Mesothelial cell of epicardium (in vitro differentiated cells): ENCODE measurements at regions not wholly inside any gene's neighbourhood (a gene's known extent, or its start where the extent isn't known, plus 50 kb on each side); places are given as distances from the start of the nearest gene placed in this dataset.
"Not testable (repeated sequence)": the region's sequence is repeated elsewhere in the genome, so short reads cannot be mapped to it uniquely, and the experiment has no call there.

Experiments
- DNase-seq, 2 experiments: peaks; one replicate each; pipeline ENCODE4 v3.0.0; 2021; ENCODE audit warnings: low spot score in 2 of 2; ENCODE audit not compliant: unreplicated experiment in 2 of 2
- H3K27ac Mint-ChIP-seq: 2 replicates; pipeline ENCODE4 v1.8.0; 2021; ENCODE audit warnings: mixed read lengths
- H3K27me3 Mint-ChIP-seq: 2 replicates; pipeline ENCODE4 v1.8.0; 2021; ENCODE audit warnings: low read depth, mixed read lengths
- H3K36me3 Mint-ChIP-seq: 2 replicates; pipeline ENCODE4 v1.8.0; 2021; ENCODE audit warnings: mixed read lengths
- H3K4me1 Mint-ChIP-seq: 2 replicates; pipeline ENCODE4 v1.8.0; 2021; ENCODE audit warnings: mixed read lengths
- H3K4me3 Mint-ChIP-seq: 2 replicates; pipeline ENCODE4 v1.8.0; 2021; ENCODE audit warnings: mild to moderate bottlenecking, moderate library complexity, mixed read lengths
- H3K9me3 Mint-ChIP-seq: 2 replicates; pipeline ENCODE4 v1.8.0; 2021; ENCODE audit warnings: mixed read lengths
- CTCF ChIP-seq: fragments of 200-600 bp; sonication (generic); IDR thresholded peaks from one replicate; pipeline ENCODE4 v1.5.0; 2021; ENCODE audit warnings: antibody characterized with exemption; ENCODE audit not compliant: unreplicated experiment

DNA sequence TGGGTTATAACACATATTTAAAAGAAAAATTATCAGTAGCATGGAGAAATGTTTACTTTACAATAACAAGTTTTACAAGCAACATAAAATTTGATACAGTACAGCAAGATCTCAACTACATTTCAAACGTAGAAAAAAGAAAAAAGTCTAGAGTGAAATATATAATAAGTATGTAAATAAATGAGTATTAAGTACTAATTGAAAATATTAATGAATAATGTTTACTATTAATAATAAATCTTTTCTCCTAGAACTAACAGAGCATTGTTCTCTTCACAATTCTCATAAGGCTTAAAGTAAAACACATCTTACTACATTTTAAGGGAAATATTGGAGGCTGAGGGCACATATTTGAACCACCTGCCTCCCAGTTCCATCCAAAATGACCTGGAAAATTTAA, 72.1 kb downstream of the TMEM212 start:
- Mint-ChIP-seq H3K9me3 (peaks cover 22% of the 10 kb centered on the region), H3K27ac (no peak overlapping the region), H3K27me3 (no peaks in the 10 kb centered on the region), H3K4me1 (peaks cover 2% of the 10 kb centered on the region), H3K36me3 (peaks cover 2% of the 10 kb centered on the region), H3K4me3 (no peak overlapping the region)
- TF ChIP-seq CTCF: no peak
- no peak for DNase-seq

DNA sequence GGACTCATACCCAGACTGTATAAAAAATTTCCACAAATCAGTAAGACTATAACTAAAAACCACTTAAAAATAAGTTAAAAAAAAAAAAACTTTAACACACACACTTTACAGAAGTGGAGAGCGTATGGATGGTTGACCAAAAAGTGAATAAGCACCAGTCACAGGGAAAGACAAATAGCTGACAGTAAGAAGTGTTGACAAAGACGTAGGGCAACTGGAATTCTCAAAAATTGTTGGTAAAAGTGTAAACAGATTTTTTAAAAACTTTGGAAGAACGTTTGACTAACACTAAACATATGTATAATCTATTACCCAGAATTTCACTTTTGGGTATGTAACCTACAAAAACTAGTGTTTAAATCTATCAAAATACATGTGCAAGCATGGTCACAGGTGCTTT, 73.7 kb downstream of the TMEM212 start:
- Mint-ChIP-seq H3K4me1 (peaks cover 2% of the 10 kb centered on the region), H3K4me3 (no peak overlapping the region), H3K27ac (no peak overlapping the region), H3K9me3 (peaks cover 27% of the 10 kb centered on the region), H3K27me3 (no peaks in the 10 kb centered on the region), H3K36me3 (peaks cover 6% of the 10 kb centered on the region)
- no peak for DNase-seq
- no peak for TF ChIP-seq CTCF

DNA sequence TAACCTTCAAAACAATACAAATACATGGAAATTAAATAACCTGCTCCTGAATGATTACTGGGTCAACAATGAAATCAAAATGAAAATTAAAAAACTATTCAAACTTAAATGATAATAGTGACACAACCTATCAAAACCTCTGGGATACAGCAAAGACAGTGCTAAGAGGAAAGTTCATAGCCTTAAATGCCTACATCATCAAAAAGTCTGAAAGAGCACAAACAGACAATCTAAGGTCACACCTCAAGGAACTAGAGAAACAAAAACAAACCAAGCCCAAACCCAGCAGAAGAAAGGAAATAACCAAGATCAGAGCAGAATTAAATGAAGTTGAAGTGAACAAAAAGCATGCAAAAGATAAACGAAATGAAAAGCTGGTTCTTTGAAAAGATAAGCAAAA, 79.5 kb downstream of the TMEM212 start:
- not testable (repeated sequence) for H3K27me3 Mint-ChIP-seq, DNase-seq, H3K4me1 Mint-ChIP-seq, H3K27ac Mint-ChIP-seq, H3K4me3 Mint-ChIP-seq
- Mint-ChIP-seq H3K9me3 (peaks cover 53% of the 10 kb centered on the region), H3K36me3 (peaks cover 16% of the 10 kb centered on the region)

- not testable (repeated sequence) for H3K4me3 Mint-ChIP-seq, H3K27me3 Mint-ChIP-seq, H3K4me1 Mint-ChIP-seq, DNase-seq, H3K27ac Mint-ChIP-seq
- Mint-ChIP-seq H3K9me3 (peaks cover 59% of the 10 kb centered on the region), H3K36me3 (peaks cover 16% of the 10 kb centered on the region)
These were observed 80.5 kb downstream of the TMEM212 start for GRCh38 chr3:171923668-171924067.

- not testable (repeated sequence) for DNase-seq, H3K4me3 Mint-ChIP-seq, H3K27me3 Mint-ChIP-seq, H3K4me1 Mint-ChIP-seq, H3K27ac Mint-ChIP-seq
- Mint-ChIP-seq H3K9me3 (peaks cover 54% of the 10 kb centered on the region), H3K36me3 (peaks cover 14% of the 10 kb centered on the region)
These were observed 81.7 kb downstream of the TMEM212 start for GRCh38 chr3:171924864-171925263.

- no peak overlapping the region for H3K4me3 Mint-ChIP-seq
- H3K9me3 Mint-ChIP-seq: peaks cover 11% of the 10 kb centered on the region
- H3K36me3 Mint-ChIP-seq: no peaks in the 10 kb centered on the region
- no peak overlapping the region for H3K27ac Mint-ChIP-seq
- peaks cover 25% of the 10 kb centered on the region for H3K4me1 Mint-ChIP-seq
- no peak for DNase-seq
- H3K27me3 Mint-ChIP-seq: no peaks in the 10 kb centered on the region
- TF ChIP-seq CTCF: no peak
These were observed 89.0 kb downstream of the TMEM212 start for GRCh38 chr3:171932153-171932611.

GRCh38 chr3:171933441-171933840, 90.3 kb downstream of the TMEM212 start:
- peaks cover 32% of the 10 kb centered on the region for H3K4me1 Mint-ChIP-seq
- H3K27ac Mint-ChIP-seq: no peak overlapping the region
- no peak for TF ChIP-seq CTCF
- H3K27me3 Mint-ChIP-seq: no peaks in the 10 kb centered on the region
- no peaks in the 10 kb centered on the region for H3K36me3 Mint-ChIP-seq
- no peak for DNase-seq
- H3K4me3 Mint-ChIP-seq: no peak overlapping the region
- peaks cover 4% of the 10 kb centered on the region for H3K9me3 Mint-ChIP-seq
